ENCODE measurements at regions not wholly inside any gene's neighbourhood (a gene's known extent, or its start where the extent isn't known, plus 50 kb on each side); places are given as distances from the start of the nearest gene placed in this dataset.

DNA sequence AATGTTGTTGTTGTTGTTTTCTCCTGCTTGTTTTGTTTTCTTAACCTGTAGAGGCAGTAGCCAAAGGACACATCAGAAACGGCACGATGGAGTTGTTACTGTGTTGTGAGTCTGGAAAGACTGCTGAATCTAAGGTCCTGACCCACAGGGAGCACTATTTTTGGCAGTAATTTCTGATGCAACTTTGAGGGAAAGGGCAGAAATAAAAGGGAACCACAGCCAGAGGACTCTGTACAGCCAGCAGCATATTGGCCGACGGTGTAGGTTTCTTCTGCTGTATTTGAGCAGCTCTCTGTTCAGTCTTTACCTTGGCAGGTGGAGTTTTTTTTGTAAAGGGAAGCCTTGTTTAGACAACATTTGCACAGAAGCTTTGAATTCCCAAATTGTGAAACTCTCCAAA is 203.0 kb upstream of the GPR101 start:
- intact Hi-C loops (cut with DNase I): no loop called here
- Histone ChIP-seq H3K4me1 (no peaks in the 10 kb centered on the region), H3K9me3 (no peaks in the 10 kb centered on the region), H3K4me3 (no peak overlapping the region), H3K36me3 (no peaks in the 10 kb centered on the region), H3K27me3 (peaks cover 0 to 27% (median 0%) of the 10 kb centered on the region in 7 donors), H3K27ac (no peak overlapping the region)
- 59 to 64% methylated on average over 4 of the region's 4 CpGs for WGBS, 2 donors
- ATAC-seq (no peak), DNase-seq (no peak)
- TF ChIP-seq, protein P1, sequence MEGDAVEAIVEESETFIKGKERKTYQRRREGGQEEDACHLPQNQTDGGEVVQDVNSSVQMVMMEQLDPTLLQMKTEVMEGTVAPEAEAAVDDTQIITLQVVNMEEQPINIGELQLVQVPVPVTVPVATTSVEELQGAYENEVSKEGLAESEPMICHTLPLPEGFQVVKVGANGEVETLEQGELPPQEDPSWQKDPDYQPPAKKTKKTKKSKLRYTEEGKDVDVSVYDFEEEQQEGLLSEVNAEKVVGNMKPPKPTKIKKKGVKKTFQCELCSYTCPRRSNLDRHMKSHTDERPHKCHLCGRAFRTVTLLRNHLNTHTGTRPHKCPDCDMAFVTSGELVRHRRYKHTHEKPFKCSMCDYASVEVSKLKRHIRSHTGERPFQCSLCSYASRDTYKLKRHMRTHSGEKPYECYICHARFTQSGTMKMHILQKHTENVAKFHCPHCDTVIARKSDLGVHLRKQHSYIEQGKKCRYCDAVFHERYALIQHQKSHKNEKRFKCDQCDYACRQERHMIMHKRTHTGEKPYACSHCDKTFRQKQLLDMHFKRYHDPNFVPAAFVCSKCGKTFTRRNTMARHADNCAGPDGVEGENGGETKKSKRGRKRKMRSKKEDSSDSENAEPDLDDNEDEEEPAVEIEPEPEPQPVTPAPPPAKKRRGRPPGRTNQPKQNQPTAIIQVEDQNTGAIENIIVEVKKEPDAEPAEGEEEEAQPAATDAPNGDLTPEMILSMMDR (IDR thresholded peaks at IDR 0.05): no peak

DNA sequence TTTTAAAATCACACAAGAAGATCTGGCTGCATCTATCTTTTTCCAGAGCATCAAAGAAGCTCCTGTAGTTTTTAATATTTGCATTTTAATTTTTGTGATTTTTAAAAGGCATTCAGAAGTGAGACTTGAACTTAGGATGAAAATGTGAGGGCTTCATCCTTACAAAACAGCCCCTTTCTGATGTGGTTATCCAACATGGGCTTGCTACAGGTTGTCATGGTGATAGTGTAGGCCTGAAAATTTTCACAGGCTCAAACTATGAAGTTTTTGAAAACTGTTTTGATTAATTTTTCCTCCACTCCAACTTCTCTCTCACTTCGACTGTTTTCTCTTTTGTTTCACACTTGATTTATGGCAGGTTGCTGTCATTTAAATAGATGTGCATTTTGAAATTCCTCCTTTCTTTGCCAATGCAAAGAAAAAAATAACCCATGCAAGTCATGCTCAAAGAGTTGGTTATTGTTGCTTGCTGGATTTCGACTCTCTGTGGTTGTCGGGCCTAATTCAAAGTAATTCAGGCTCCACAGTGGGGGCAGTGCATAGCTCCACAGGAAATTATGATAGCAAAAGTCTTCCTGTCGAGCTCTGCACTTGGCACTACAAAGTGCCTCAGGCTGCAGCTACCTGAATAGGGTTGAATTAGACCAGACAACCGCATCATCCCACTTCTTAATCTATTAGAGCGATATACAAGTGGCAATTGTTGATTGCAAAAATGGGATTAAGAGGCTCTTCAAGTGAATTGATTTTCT is 201.0 kb upstream of the GPR101 start:
- WGBS, 2 donors: 39 to 48% methylated on average over 6 of the region's 6 CpGs

DNA sequence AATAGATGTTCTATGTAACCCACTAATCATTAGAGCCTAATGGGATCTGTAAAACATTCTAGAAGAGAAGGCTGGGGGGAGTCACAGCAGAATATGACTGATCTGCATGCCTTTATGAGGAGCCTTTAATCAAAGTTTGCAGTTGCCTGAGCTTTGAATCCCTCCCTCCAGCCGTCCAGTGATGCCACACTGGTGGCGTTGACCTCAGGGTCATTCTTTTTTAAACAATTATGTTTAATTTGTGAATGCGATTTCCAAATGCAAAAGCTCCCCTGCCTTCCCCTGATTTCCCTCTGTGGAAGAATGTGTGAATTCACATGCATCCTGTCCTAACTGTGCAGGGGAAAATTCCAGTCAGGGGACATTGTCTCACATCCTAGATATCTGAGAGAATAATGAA is 199.7 kb upstream of the GPR101 start:
- no peak for ATAC-seq
- TF ChIP-seq, protein P1 (IDR thresholded peaks at IDR 0.05): no peak
- Histone ChIP-seq H3K36me3 (no peaks in the 10 kb centered on the region), H3K27me3 (peaks cover 0 to 36% (median 0%) of the 10 kb centered on the region in 7 donors), H3K9me3 (no peaks in the 10 kb centered on the region), H3K4me1 (no peaks in the 10 kb centered on the region), H3K27ac (no peak overlapping the region), H3K4me3 (no peak overlapping the region)
- 39 to 40% methylated on average over 3 of the region's 3 CpGs for WGBS, 2 donors
- intact Hi-C loops (cut with DNase I): no loop called here
- no peak for DNase-seq

More for the DNA sequence above, 201.0 kb upstream of the GPR101 start:
- TF ChIP-seq, protein P1 (IDR thresholded peaks at IDR 0.05): no peak
- H3K4me3 ChIP-seq: no peak overlapping the region
- H3K4me1 ChIP-seq: no peaks in the 10 kb centered on the region
- peaks cover 0 to 38% (median 0%) of the 10 kb centered on the region in 7 donors for H3K27me3 ChIP-seq
- no peaks in the 10 kb centered on the region for H3K9me3 ChIP-seq
- H3K27ac ChIP-seq: no peak overlapping the region
- intact Hi-C loops (cut with DNase I): no loop called here
- no peaks in the 10 kb centered on the region for H3K36me3 ChIP-seq
- ATAC-seq (no peak), DNase-seq (no peak)

DNA sequence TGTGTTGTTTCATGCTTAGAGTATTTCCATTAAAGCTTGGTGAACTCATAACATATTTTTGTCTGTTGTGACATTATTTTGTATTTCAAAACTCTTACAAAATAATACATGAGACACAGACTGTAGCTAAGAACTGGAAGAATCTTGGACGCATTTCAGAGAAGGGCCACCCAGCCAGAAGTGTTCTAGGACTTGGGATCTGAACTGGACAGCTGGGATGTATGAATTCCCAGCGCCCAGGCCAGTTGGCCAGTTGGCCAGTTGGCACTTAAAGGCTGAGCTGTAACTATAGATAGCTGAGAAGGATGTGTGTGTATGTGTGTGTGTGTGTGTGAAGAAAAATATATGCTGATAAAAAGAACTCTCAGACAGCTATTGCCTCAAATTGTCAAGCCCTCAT is 193.4 kb upstream of the GPR101 start:
- H3K27ac ChIP-seq: no peak overlapping the region
- H3K36me3 ChIP-seq: no peaks in the 10 kb centered on the region
- TF ChIP-seq, protein P1 (IDR thresholded peaks at IDR 0.05): no peak
- no peaks in the 10 kb centered on the region for H3K4me1 ChIP-seq
- no peaks in the 10 kb centered on the region for H3K9me3 ChIP-seq
- WGBS, 2 donors: 78 to 81% methylated on average over 2 of the region's 2 CpGs
- no peak overlapping the region for H3K4me3 ChIP-seq
- no peak for DNase-seq
- intact Hi-C loops (cut with DNase I): no loop called here
- ATAC-seq: no peak
- peaks cover 0 to 16% (median 0%) of the 10 kb centered on the region in 7 donors for H3K27me3 ChIP-seq

Data from heart right ventricle (tissue), 16 donors.